ENCODE measurements at regions not wholly inside any gene's neighbourhood (a gene's known extent, or its start where the extent isn't known, plus 50 kb on each side); places are given as distances from the start of the nearest gene placed in this dataset.

DNA sequence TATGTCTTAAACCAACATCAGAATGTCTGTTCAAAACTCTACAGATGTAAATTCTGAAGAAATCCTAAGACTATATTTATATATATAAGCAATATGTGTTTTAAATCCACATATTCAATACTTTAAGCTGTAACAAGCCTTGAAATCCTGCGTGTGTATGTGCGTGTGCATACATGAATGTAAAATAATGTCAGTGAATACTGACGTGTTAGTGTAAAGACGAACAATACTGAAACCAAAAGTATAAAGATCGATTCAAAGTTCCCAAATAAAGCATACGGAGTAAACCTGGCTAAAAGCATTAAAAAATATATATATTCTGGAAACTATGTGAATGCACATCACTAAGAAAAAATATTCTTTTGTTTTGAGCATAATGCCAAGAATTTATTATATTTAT lies 668.6 kb upstream of the NCAM2 start:
- TF ChIP-seq POLR2A (IDR thresholded peaks at IDR 0.05), result no peak
- TF ChIP-seq, protein P1, sequence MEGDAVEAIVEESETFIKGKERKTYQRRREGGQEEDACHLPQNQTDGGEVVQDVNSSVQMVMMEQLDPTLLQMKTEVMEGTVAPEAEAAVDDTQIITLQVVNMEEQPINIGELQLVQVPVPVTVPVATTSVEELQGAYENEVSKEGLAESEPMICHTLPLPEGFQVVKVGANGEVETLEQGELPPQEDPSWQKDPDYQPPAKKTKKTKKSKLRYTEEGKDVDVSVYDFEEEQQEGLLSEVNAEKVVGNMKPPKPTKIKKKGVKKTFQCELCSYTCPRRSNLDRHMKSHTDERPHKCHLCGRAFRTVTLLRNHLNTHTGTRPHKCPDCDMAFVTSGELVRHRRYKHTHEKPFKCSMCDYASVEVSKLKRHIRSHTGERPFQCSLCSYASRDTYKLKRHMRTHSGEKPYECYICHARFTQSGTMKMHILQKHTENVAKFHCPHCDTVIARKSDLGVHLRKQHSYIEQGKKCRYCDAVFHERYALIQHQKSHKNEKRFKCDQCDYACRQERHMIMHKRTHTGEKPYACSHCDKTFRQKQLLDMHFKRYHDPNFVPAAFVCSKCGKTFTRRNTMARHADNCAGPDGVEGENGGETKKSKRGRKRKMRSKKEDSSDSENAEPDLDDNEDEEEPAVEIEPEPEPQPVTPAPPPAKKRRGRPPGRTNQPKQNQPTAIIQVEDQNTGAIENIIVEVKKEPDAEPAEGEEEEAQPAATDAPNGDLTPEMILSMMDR (IDR thresholded peaks at IDR 0.05 in 4 of 5, conservative IDR thresholded peaks at IDR 0.05 in 1 of 5), result no peak

All from gastrocnemius medialis (tissue), 4 donors.